Stomach (tissue), 4 donors: ENCODE measurements at regions not wholly inside any gene's neighbourhood (a gene's known extent, or its start where the extent isn't known, plus 50 kb on each side); places are given as distances from the start of the nearest gene placed in this dataset.

Source experiments
- CTCF ChIP-seq, 7 experiments: fragments of 450-650 bp in 4 of 7; fragments of 200-600 bp in 3 of 7; sonication (generic) in 3 of 7; IDR thresholded peaks; one replicate each; pipeline ENCODE4 v1.5.1; 2016 to 2019; ENCODE audit warnings: antibody characterized with exemption in 7 of 7, control low read depth in 2 of 7, mild to moderate bottlenecking in 1 of 7
- POLR2AphosphoS5 ChIP-seq, 3 donors: sonication (generic); formaldehyde crosslinking; IDR thresholded peaks; one replicate each; pipeline ENCODE4 v1.6.1; 2016; ENCODE audit warnings: antibody characterized with exemption in 3 of 3

- TF ChIP-seq POLR2AphosphoS5 (IDR thresholded peaks at IDR 0.05) (no peak), CTCF (IDR thresholded peaks at IDR 0.05) (no peak)
Measured at GRCh38 chr3:159210336-159210735, 408.5 kb downstream of the MFSD1 start.
